ENCODE measurements at regions not wholly inside any gene's neighbourhood (a gene's known extent, or its start where the extent isn't known, plus 50 kb on each side); places are given as distances from the start of the nearest gene placed in this dataset.

DNA sequence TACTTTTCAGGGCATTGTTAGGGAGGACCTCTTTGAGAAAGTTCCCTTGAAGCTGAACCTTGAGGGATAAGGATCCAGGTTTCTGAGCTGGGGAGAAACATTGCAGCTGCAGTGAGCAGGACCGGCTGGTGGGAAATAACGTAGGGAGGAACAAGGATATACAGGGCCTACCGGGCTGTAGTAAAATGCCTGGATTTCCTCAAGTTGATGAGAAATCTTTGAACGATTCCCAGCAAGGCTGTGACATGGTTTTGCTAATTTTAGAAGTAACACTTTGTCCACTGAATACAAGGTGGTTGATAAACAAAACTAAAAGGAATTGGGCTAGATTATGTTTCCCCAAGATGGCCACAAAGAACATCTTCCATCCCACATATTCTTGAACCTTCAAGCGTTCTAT, 137.0 kb upstream of the AGBL1 start:
- intact Hi-C loops (cut with DNase I; ENCODE audit: low total_unique reads) = no loop called here
- DNase-seq = no peak
- Histone ChIP-seq H3K4me1 (no peaks in the 10 kb centered on the region), H3K27ac (no peak overlapping the region), H3K27me3 (no peaks in the 10 kb centered on the region), H3K36me3 (no peaks in the 10 kb centered on the region), H3K9me3 (no peaks in the 10 kb centered on the region), H3K4me3 (no peak overlapping the region)
- no peak for TF ChIP-seq CTCF (IDR thresholded peaks at IDR 0.05)

- H3K27ac ChIP-seq = no peak overlapping the region
- no peak overlapping the region for H3K4me3 ChIP-seq
- no peak for DNase-seq
- H3K27me3 ChIP-seq = no peaks in the 10 kb centered on the region
- H3K4me1 ChIP-seq = no peaks in the 10 kb centered on the region
- intact Hi-C loops (cut with DNase I; ENCODE audit: low total_unique reads) = no loop called here
- no peaks in the 10 kb centered on the region for H3K9me3 ChIP-seq
- TF ChIP-seq CTCF (IDR thresholded peaks at IDR 0.05) = no peak
- H3K36me3 ChIP-seq = no peaks in the 10 kb centered on the region
Observed at GRCh38 chr15:85943151-85943550, 136.5 kb upstream of the AGBL1 start.

DNA sequence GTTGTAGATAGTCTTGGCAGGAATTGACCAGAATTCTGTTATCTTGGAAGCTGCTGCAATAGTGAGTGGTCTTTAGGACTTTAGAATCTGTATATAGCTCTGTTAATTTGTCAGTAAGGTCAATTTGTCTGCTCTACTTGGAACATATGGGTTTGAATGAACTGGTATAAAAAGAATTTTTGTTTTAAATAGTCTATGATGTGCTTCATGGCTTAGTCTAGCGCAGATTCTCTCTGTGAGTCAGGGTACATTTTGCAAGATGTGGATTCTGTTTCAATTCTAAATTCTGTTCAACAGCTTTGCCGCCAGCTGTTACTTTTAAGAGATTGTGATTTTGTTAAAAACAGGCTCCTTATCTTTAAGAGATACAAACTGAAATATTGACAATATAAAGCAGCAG, 135.9 kb upstream of the AGBL1 start:
- intact Hi-C loops (cut with DNase I; ENCODE audit: low total_unique reads) = no loop called here
- Histone ChIP-seq H3K4me1 (no peaks in the 10 kb centered on the region), H3K36me3 (no peaks in the 10 kb centered on the region), H3K4me3 (no peak overlapping the region), H3K27me3 (no peaks in the 10 kb centered on the region), H3K9me3 (no peaks in the 10 kb centered on the region), H3K27ac (no peak overlapping the region)
- DNase-seq = no peak
- no peak for TF ChIP-seq CTCF (IDR thresholded peaks at IDR 0.05)

- H3K4me1 ChIP-seq = no peaks in the 10 kb centered on the region
- no peak overlapping the region for H3K27ac ChIP-seq
- DNase-seq = no peak
- no peaks in the 10 kb centered on the region for H3K36me3 ChIP-seq
- no peak overlapping the region for H3K4me3 ChIP-seq
- peaks cover 0 to 3% of the 10 kb centered on the region in 2 donors for H3K27me3 ChIP-seq
- no peak for TF ChIP-seq CTCF (IDR thresholded peaks at IDR 0.05)
- H3K9me3 ChIP-seq = no peaks in the 10 kb centered on the region
- intact Hi-C loops (cut with DNase I; ENCODE audit: low total_unique reads) = no loop called here
Observed at GRCh38 chr15:85947021-85947420, 132.7 kb upstream of the AGBL1 start.

- H3K4me1 ChIP-seq = no peaks in the 10 kb centered on the region
- H3K27ac ChIP-seq = no peak overlapping the region
- intact Hi-C loops (cut with DNase I; ENCODE audit: low total_unique reads) = no loop called here
- no peak for DNase-seq
- TF ChIP-seq CTCF (IDR thresholded peaks at IDR 0.05) = no peak
- H3K27me3 ChIP-seq = peaks cover 0 to 3% of the 10 kb centered on the region in 2 donors
- no peaks in the 10 kb centered on the region for H3K9me3 ChIP-seq
- no peak overlapping the region for H3K4me3 ChIP-seq
- H3K36me3 ChIP-seq = no peaks in the 10 kb centered on the region
Observed at GRCh38 chr15:85947936-85948335, 131.7 kb upstream of the AGBL1 start.

DNA sequence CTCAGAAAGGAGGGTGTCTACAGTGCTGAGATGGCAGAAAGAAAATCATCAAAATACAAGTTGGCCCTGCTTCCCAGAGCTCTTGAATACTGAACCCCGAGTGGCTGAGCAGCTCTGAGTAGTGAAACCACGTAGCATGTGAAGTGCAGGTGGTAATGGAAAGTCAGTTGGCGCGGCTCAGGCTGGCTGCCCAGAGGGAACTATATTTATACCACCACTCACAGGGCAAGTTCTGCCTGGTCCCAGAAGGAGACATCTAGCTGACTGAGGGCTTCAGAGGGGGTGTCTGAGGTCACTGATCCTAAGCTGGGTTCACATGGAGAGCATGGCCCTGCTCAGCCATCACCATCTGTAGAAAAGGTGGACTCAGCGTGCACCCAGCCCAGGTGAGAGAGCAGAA, 129.6 kb upstream of the AGBL1 start:
- Histone ChIP-seq H3K27ac (no peak overlapping the region), H3K9me3 (no peaks in the 10 kb centered on the region), H3K4me1 (no peaks in the 10 kb centered on the region), H3K27me3 (peaks cover 0 to 3% of the 10 kb centered on the region in 2 donors), H3K36me3 (no peaks in the 10 kb centered on the region), H3K4me3 (no peak overlapping the region)
- no peak for TF ChIP-seq CTCF (IDR thresholded peaks at IDR 0.05)
- intact Hi-C loops (cut with DNase I; ENCODE audit: low total_unique reads) = no loop called here
- DNase-seq = no peak
